K562 (cell line): ENCODE measurements at regions not wholly inside any gene's neighbourhood (a gene's known extent, or its start where the extent isn't known, plus 50 kb on each side); places are given as distances from the start of the nearest gene placed in this dataset.

ENCODE experiments used
- EP400 ChIP-seq: fragments of 450-650 bp; IDR thresholded peaks from 2 replicates; pipeline ENCODE4 v1.6.1; 2017; ENCODE audit warnings: antibody characterized with exemption, mild to moderate bottlenecking, moderate library complexity
- ETV1 ChIP-seq: fragments of 450-650 bp; conservative IDR thresholded peaks from 2 replicates; pipeline ENCODE4 v1.6.1; 2016; ENCODE audit warnings: missing genetic modification characterization, control low read depth, low read depth, missing compliant biosample characterization
- GATAD2A ChIP-seq: fragments of 450-650 bp; IDR thresholded peaks from 2 replicates; pipeline ENCODE4 v1.6.1; 2017
- HIVEP1 ChIP-seq: fragments of 250-450 bp; sonication (Bioruptor Pico); IDR thresholded peaks from 2 replicates; pipeline ENCODE4 v1.4.0; 2020; ENCODE audit warnings: mild to moderate bottlenecking
- MAZ ChIP-seq, 2 experiments: fragments of 450-650 bp in 1 of 2; sonication (generic) in 1 of 2; formaldehyde crosslinking; IDR thresholded peaks in 1 of 2; conservative IDR thresholded peaks in 1 of 2; 2 replicates each; pipeline versions ENCODE4 v1.4.0 to v1.5.0; 2020; ENCODE audit warnings: mild to moderate bottlenecking in 1 of 2, missing genetic modification reagents in 1 of 2
- MTA3 ChIP-seq: fragments of 450-650 bp; formaldehyde crosslinking; IDR thresholded peaks from 2 replicates; pipeline ENCODE4 v1.6.1; 2017; ENCODE audit warnings: mild to moderate bottlenecking, borderline replicate concordance
- NCOR1 ChIP-seq: fragments of 450-650 bp; IDR thresholded peaks from 2 replicates; pipeline ENCODE4 v1.6.1; 2016; ENCODE audit warnings: mild to moderate bottlenecking, moderate library complexity
- RAD21 ChIP-seq, 2 experiments: fragments of 250-450 bp in 1 of 2; fragments of 450-650 bp in 1 of 2; sonication (Bioruptor Pico) in 1 of 2; formaldehyde crosslinking in 1 of 2; IDR thresholded peaks in 1 of 2; conservative IDR thresholded peaks in 1 of 2; 2 replicates each; pipeline versions ENCODE4 v1.4.0 to v1.8.0; 2020 to 2022; ENCODE audit warnings: mild to moderate bottlenecking in 2 of 2, moderate library complexity in 1 of 2
- SMARCA5 ChIP-seq: fragments of 450-650 bp; IDR thresholded peaks from 2 replicates; pipeline ENCODE4 v1.6.1; 2016
- TOE1 ChIP-seq, 2 experiments: fragments of 450-650 bp in 1 of 2; sonication (generic) in 1 of 2; formaldehyde crosslinking in 1 of 2; IDR thresholded peaks; 2 replicates each; pipeline versions ENCODE4 v1.7.1 to v1.8.0; 2016 to 2022; ENCODE audit warnings: borderline replicate concordance in 2 of 2, mild to moderate bottlenecking in 2 of 2, antibody characterized with exemption in 1 of 2, inconsistent platforms in 1 of 2, low read depth in 1 of 2, missing genetic modification reagents in 1 of 2, moderate library complexity in 1 of 2
- WHSC1 ChIP-seq: IDR thresholded peaks from one replicate; pipeline ENCODE4 v1.6.1; 2012; ENCODE audit warnings: low read length, control low read depth, inconsistent platforms
- ZNF121 ChIP-seq: sonication (generic); formaldehyde crosslinking; conservative IDR thresholded peaks from 2 replicates; pipeline ENCODE4 v1.8.0; 2022; ENCODE audit warnings: missing genetic modification reagents
- TF ChIP-seq, protein P1 (sequence below): fragments of 200-800 bp; sonication (Bioruptor generic); IDR thresholded peaks from 2 replicates; pipeline ENCODE4 v1.6.1; 2017; ENCODE audit warnings: missing genetic modification characterization, missing compliant biosample characterization
- TF ChIP-seq, protein P2 (sequence below): fragments of 450-650 bp; formaldehyde crosslinking; IDR thresholded peaks from 2 replicates; pipeline ENCODE4 v1.4.0; 2020; ENCODE audit warnings: mild to moderate bottlenecking, moderate library complexity
- TF ChIP-seq, protein P3 (sequence below): fragments of 450-650 bp; conservative IDR thresholded peaks from 2 replicates; pipeline ENCODE4 v1.6.1; 2016; ENCODE audit warnings: missing genetic modification characterization, low read depth, mild to moderate bottlenecking, missing compliant biosample characterization, moderate library complexity
- TF ChIP-seq, protein P4 (sequence below): fragments of 450-650 bp; IDR thresholded peaks from 2 replicates; pipeline ENCODE4 v1.6.1; 2016
- TF ChIP-seq, protein P5 (sequence below): sonication (generic); formaldehyde crosslinking; IDR thresholded peaks from 2 replicates; pipeline ENCODE4 v1.8.0; 2022; ENCODE audit warnings: mild to moderate bottlenecking, missing genetic modification reagents

DNA sequence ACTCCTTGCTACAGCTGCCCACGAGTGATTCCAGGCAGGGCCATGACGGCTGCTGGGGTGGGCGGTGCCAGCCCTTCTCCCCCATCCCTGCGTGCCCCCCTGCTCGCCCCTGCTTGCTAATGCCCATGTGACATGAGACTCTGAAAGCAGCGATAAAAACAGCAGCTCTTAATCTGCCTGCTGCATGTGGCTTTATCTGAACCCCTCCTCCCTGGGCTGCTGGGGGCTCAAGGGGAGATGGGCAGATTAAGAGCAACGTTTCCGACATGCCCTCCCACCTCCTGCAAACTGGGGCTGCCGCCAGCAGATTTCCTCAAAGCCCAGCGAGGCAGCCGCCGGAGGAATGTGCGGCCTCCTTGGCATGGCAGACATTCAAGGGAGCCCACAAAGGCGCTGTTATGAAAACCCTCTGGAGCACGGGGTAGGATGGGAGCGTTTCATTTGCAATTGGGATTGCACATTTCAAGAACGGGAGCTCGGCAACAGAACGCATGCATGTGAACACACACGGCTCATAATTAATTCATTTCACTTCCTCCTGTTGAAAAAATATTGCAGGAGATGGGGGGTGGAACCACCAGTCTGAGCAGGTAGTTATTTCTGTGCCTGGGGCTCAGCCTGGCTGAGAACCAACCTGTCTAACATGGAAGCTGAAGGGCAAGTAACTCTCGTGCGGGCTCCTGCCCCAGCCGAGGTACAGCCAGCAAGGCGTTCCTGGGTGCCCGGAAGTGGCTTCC, 504.2 kb upstream of the PROK2 start (continued):
- TF ChIP-seq ETV1 (peak; percentile 44), NCOR1 (peak; percentile 97), MAZ (CRISPR knock-in tag; conservative IDR thresholded peaks at IDR 0.05 in 1 of 2, IDR thresholded peaks at IDR 0.05 in 1 of 2) (peak; percentile 67 to 91), GATAD2A (peak; percentile 61; the same call in 1 of the 2 replicates), WHSC1 (no peak), MTA3 (peak; percentile 85), TOE1 (IDR thresholded peaks at IDR 0.05; ENCODE audit: borderline replicate concordance) (peak; percentile 66), TOE1 (CRISPR knock-in tag; IDR thresholded peaks at IDR 0.05; ENCODE audit: borderline replicate concordance, low read depth) (no peak), HIVEP1 (CRISPR knock-in tag) (0 out of 2 replicates have a peak, but pooled peaks have one; percentile 2), EP400 (peak; percentile 66), SMARCA5 (no peak), ZNF121 (CRISPR knock-in tag) (no peak), RAD21 (CRISPR knock-in tag; conservative IDR thresholded peaks at IDR 0.05 in 1 of 2, IDR thresholded peaks at IDR 0.05 in 1 of 2) (peak in 1 of 2 experiments; percentile 32; a peak in 1 of 4 replicates)
- TF ChIP-seq, protein P1, sequence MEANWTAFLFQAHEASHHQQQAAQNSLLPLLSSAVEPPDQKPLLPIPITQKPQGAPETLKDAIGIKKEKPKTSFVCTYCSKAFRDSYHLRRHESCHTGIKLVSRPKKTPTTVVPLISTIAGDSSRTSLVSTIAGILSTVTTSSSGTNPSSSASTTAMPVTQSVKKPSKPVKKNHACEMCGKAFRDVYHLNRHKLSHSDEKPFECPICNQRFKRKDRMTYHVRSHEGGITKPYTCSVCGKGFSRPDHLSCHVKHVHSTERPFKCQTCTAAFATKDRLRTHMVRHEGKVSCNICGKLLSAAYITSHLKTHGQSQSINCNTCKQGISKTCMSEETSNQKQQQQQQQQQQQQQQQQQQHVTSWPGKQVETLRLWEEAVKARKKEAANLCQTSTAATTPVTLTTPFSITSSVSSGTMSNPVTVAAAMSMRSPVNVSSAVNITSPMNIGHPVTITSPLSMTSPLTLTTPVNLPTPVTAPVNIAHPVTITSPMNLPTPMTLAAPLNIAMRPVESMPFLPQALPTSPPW = peak; percentile 99
- TF ChIP-seq, protein P2, sequence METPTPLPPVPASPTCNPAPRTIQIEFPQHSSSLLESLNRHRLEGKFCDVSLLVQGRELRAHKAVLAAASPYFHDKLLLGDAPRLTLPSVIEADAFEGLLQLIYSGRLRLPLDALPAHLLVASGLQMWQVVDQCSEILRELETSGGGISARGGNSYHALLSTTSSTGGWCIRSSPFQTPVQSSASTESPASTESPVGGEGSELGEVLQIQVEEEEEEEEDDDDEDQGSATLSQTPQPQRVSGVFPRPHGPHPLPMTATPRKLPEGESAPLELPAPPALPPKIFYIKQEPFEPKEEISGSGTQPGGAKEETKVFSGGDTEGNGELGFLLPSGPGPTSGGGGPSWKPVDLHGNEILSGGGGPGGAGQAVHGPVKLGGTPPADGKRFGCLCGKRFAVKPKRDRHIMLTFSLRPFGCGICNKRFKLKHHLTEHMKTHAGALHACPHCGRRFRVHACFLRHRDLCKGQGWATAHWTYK (CRISPR knock-in tag) = peak; percentile 89
- TF ChIP-seq, protein P3, sequence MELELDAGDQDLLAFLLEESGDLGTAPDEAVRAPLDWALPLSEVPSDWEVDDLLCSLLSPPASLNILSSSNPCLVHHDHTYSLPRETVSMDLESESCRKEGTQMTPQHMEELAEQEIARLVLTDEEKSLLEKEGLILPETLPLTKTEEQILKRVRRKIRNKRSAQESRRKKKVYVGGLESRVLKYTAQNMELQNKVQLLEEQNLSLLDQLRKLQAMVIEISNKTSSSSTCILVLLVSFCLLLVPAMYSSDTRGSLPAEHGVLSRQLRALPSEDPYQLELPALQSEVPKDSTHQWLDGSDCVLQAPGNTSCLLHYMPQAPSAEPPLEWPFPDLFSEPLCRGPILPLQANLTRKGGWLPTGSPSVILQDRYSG = no peak
- TF ChIP-seq, protein P4, sequence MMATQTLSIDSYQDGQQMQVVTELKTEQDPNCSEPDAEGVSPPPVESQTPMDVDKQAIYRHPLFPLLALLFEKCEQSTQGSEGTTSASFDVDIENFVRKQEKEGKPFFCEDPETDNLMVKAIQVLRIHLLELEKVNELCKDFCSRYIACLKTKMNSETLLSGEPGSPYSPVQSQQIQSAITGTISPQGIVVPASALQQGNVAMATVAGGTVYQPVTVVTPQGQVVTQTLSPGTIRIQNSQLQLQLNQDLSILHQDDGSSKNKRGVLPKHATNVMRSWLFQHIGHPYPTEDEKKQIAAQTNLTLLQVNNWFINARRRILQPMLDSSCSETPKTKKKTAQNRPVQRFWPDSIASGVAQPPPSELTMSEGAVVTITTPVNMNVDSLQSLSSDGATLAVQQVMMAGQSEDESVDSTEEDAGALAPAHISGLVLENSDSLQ = no peak
- TF ChIP-seq, protein P5, sequence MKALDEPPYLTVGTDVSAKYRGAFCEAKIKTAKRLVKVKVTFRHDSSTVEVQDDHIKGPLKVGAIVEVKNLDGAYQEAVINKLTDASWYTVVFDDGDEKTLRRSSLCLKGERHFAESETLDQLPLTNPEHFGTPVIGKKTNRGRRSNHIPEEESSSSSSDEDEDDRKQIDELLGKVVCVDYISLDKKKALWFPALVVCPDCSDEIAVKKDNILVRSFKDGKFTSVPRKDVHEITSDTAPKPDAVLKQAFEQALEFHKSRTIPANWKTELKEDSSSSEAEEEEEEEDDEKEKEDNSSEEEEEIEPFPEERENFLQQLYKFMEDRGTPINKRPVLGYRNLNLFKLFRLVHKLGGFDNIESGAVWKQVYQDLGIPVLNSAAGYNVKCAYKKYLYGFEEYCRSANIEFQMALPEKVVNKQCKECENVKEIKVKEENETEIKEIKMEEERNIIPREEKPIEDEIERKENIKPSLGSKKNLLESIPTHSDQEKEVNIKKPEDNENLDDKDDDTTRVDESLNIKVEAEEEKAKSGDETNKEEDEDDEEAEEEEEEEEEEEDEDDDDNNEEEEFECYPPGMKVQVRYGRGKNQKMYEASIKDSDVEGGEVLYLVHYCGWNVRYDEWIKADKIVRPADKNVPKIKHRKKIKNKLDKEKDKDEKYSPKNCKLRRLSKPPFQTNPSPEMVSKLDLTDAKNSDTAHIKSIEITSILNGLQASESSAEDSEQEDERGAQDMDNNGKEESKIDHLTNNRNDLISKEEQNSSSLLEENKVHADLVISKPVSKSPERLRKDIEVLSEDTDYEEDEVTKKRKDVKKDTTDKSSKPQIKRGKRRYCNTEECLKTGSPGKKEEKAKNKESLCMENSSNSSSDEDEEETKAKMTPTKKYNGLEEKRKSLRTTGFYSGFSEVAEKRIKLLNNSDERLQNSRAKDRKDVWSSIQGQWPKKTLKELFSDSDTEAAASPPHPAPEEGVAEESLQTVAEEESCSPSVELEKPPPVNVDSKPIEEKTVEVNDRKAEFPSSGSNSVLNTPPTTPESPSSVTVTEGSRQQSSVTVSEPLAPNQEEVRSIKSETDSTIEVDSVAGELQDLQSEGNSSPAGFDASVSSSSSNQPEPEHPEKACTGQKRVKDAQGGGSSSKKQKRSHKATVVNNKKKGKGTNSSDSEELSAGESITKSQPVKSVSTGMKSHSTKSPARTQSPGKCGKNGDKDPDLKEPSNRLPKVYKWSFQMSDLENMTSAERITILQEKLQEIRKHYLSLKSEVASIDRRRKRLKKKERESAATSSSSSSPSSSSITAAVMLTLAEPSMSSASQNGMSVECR = no peak
